RWPE1 (cell line): ENCODE measurements at regions not wholly inside any gene's neighbourhood (a gene's known extent, or its start where the extent isn't known, plus 50 kb on each side); places are given as distances from the start of the nearest gene placed in this dataset.

Experiments used
- CTCF ChIA-PET: fragments of 350-600 bp; sonication (Branson Sonifier 250); formaldehyde crosslinking; extraction: SDS; loops from one replicate; lab custom pipeline; 2021; lab: Yijun Ruan, JAX
- POLR2A ChIA-PET: fragments of 400-600 bp; formaldehyde crosslinking; extraction: SDS; loops from one replicate; lab custom pipeline; 2020; ENCODE audit warnings: antibody characterized with exemption; ENCODE audit not compliant: low non-redundant PET; lab: Yijun Ruan, JAX
- DNase-seq: peaks from one replicate; pipeline ENCODE4 v3.0.0; 2012; ENCODE audit warnings: low spot score
- H3K27ac ChIP-seq: fragments of 450-650 bp; 2 replicates; pipeline ENCODE4 v1.5.1; 2017
- CTCF ChIP-seq: fragments of 450-650 bp; conservative IDR thresholded peaks from 2 replicates; pipeline ENCODE4 v1.5.1; 2017; ENCODE audit warnings: low read depth, mild to moderate bottlenecking

- no peak for DNase-seq
- ChIA-PET CTCF (no interaction called here), POLR2A (no interaction called here)
- no peak for TF ChIP-seq CTCF
- H3K27ac ChIP-seq: no peak overlapping the region
Observed at GRCh38 chr2:55763721-55764120, 70.1 kb upstream of the PNPT1 start.

- ChIA-PET POLR2A (no interaction called here), CTCF (interaction anchor here (0.5 kb wide), 1 partner anchor 10 kb away, joined by 4 read pairs; no protein-coding TSS in a partner anchor)
- no peak for DNase-seq
Observed at GRCh38 chr2:55761526-55761925, 67.9 kb upstream of the PNPT1 start.

GRCh38 chr2:55761024-55761423 is 67.4 kb upstream of the PNPT1 start:
- POLR2A ChIA-PET: no interaction called here
- CTCF ChIA-PET: interaction anchor here (0.6 kb wide), 1 partner anchor 200 kb away, joined by 3 read pairs; no protein-coding TSS in a partner anchor
- no peak overlapping the region for H3K27ac ChIP-seq
- TF ChIP-seq CTCF: no peak
- no peak for DNase-seq

More at GRCh38 chr2:55761526-55761925, 67.9 kb upstream of the PNPT1 start:
- TF ChIP-seq CTCF: no peak
- no peak overlapping the region for H3K27ac ChIP-seq

- POLR2A ChIA-PET: no interaction called here
- CTCF ChIA-PET: interaction anchor here (0.6 kb wide), 1 partner anchor 201 kb away, joined by 3 read pairs; no protein-coding TSS in a partner anchor
Observed at GRCh38 chr2:55760125-55760524, 66.5 kb upstream of the PNPT1 start.

GRCh38 chr2:55759271-55759921 is 65.8 kb upstream of the PNPT1 start:
- CTCF ChIA-PET: no interaction called here
- no peak for TF ChIP-seq CTCF
- POLR2A ChIA-PET: no interaction called here

More at GRCh38 chr2:55760125-55760524, 66.5 kb upstream of the PNPT1 start:
- H3K27ac ChIP-seq: no peak overlapping the region
- DNase-seq: no peak
- TF ChIP-seq CTCF: no peak

GRCh38 chr2:55751966-55752365 is 58.3 kb upstream of the PNPT1 start:
- DNase-seq: no peak
- H3K27ac ChIP-seq: no peak overlapping the region
- no peak for TF ChIP-seq CTCF
- ChIA-PET POLR2A (no interaction called here), CTCF (no interaction called here)

More at GRCh38 chr2:55759271-55759921, 65.8 kb upstream of the PNPT1 start:
- no peak overlapping the region for H3K27ac ChIP-seq
- DNase-seq: no peak
